GM21526 (cell line): ENCODE measurements at regions not wholly inside any gene's neighbourhood (a gene's known extent, or its start where the extent isn't known, plus 50 kb on each side); places are given as distances from the start of the nearest gene placed in this dataset.
"Not testable (repeated sequence)": the region's sequence is repeated elsewhere in the genome, so short reads cannot be mapped to it uniquely, and the experiment has no call there.

Experiments used
- ATAC-seq: cut with Tn5 transposase; IDR thresholded peaks from one replicate; pipeline ENCODE4 v1.9.1; 2021; ENCODE audit warnings: moderate library complexity; ENCODE audit not compliant: unreplicated experiment, low FRiP score

DNA sequence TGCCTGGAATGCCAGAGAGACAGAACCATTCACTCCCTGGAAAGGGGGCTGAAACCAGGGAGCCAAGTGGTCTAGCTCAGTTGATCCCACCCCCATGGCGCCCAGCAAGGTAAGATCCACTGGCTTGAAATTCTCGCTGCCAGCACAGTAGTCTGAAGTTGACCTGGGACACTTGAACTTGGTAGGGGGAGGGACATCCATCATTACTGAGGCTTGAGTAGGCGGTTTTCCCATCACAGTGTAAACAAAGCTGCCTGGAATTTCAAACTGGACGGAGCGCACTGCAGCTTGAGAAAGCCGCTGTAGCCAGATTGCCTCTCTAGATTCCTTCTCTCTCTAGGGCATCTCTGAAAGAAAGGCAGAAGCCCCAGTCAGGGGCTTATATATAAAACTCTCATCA is 310.7 kb upstream of the DPPA4 start:
- ATAC-seq: no peak

DNA sequence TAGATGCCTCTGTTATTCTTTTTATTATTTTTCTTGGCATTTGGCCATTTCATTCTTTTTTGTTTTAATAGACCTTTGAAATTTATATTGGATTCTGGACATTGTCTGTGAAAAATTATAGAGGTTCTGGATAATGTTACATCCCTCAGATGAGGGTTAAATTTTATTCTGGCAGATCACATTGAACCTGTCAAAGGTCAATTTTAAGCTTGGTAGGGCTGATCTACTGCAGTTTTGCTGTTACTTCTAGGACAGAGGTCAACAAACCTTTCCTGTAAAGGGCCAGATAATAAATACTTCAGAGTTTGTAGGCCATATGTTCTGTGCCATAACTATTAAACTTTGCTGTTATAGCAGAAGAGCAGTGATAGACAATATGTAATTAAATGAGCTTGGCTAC is 318.9 kb upstream of the DPPA4 start:
- no peak for ATAC-seq

DNA sequence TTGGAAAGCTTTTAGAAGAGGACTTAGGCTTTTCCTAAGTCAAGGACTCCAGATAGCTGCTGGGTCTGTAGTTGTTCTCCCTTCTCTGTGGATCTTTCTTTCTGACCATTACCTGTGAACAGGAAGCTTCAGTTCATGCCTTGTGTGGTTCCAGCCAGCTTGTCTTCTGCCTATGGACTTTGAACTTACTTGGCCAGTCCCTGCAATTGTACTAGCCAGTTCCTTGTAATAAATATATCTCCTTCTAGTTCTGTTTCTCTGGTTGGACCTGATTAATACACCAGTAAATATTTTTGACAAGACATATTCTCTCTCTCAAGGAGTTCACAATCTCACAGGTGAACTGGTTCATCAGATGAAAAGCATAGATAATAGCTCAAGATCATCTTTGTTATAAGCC is 341.3 kb upstream of the DPPA4 start:
- no peak for ATAC-seq

DNA sequence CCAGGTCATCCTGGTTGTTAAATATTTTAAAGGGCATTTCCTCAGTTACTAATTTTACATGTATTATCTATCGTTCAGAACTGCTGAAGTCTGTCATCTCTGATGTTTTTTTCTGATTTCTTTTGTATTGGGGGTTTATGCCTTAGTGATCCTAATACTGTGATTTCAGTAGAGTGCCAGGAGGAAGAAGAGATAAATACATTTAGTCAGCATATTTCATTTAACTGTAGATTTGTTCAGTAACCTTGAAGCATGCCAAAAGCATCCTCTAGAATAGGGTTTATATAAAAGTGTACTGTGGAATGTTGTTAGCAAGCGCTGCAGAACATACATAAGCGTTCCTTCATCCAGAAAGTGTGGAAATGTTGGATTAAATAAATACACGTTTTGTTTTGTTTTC is 342.3 kb upstream of the DPPA4 start:
- ATAC-seq: no peak

DNA sequence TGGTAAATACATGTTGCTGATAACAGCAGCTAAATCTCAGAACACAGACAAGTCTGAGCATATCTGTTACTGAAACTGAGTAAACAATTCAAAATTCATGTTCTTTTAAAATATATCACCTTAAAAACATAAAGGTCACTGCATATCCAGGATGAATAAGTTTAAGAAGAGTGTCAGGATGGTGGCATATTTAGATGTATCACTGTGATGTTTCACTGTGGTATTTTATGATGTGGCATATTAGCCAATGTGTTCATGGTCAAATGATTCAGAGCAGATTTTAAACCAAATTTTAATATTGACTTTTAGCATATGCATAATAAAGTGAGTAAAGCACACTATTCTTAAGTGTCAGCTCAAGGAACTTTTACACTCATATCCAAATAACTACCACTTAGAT is 346.4 kb upstream of the DPPA4 start:
- ATAC-seq: no peak

DNA sequence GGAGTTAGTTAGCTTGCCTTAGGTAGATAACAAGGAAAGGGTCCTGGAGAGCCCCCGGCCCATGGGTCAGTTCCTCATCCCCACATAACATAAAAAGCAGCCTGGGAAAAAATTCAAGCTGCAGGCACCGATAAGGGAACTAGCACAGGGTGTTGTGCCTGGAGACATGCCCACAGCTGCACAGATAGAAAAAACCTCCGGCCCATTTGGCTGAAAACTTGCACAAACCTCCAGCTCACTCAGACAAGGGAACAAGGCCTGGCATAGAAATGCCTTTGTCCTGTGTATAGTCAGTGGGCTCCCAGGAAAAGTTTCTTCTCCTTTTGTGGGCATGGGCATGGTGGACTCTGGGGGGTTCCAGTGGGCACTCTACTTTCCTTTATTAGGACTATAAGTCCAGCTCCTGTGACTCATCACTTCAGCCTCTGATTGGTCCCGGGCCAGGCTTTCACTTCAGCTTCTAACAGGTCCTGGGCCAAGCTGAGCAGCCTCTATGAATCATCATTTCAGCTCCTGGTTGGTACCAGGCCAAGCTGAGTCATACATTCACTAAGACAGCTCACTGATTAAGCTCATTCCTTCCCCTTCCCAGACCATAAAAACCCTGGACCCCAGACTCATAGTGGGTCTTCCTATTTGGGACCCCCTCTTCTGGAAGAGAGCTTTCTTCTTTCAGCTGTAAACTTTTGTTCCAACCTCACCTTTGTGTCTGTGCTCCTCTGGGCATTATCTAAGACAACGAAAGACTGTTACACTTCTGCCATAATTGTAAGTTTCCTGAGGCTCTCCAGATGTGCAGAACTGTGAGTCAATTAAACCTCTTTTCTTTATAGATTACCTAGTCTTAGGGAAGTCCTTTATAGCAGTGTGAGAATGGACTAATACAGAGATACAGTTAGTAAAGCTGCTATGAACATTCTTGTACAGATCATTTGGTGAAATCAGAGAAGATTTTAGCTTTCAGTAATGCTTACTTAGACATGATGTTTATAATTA is 348.0 kb upstream of the DPPA4 start:
- no peak for ATAC-seq

DNA sequence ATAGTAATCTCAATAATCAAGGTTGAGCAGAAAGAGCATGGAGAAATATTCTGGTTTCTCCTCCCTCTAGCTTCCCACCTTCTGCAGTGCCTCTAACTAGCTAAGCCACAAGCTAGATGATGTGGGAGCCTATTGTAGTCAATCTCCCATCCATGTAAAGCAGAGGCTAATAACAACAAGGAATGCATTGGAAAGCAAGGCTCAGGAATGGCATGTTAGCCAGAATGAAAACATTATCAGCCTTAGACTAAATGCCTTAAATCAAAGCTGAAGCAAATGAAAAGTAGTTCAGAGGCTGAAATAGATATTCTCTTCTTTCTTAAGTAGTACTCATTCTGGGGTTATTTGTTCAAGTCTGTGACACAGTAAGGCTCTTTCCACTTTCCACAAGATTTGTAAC is 350.3 kb upstream of the DPPA4 start:
- ATAC-seq: no peak

DNA sequence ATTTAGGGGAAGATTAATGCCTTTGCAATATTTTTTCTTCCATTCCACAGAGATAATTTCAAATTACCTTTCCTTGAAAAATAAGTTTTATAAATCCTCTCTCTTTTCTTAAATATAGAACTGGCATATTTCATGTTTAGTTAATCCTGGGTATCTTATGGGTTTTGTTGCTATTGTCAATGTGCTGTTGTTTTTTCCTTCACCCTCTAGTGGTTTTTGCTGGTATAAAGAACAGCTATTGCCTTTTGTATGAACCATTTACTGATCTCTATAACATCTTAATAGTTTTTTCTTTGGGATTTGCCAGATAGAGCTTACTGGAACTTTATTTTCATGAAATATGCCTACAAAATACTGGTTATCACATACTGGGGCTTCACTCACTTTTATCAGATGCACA is 359.6 kb upstream of the DPPA4 start:
- no peak for ATAC-seq

DNA sequence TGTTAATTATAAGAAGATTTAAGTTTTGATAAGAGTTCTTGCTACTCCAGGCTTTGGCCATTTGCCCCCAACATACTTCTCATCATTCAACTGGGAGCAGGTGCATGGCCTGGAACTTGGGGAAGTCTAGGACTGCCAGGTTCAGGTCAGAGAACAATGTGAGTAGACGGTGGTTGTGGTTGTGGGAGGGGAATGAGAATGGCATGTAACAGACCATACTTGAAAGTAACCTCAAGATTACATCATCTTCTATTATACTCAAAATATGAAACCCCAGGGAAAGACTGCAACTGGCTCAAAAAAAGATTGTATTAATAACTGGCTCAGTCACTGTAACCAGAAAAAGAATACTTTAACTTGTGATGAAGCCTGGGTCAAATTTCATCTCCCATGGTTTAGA is 364.9 kb upstream of the DPPA4 start:
- no peak for ATAC-seq

DNA sequence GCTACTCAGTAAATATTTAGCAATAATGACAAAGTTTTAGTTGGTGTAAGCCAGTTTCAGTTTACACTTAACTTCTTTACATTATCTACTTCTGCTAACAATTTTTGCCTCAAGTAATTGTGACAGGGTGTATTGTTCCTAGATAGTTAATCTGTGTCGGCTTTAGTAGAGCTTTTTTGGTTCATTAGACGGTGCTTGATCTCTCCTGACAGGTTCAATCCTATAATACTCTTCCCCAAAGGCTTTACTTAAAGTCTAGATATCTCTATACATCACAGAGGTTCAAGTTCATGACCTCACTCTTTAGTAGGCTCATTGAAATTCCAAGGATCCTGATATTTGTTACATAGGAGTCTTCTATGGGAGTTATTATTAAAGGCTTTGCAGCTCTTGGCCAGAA is 365.6 kb upstream of the DPPA4 start:
- ATAC-seq: no peak

DNA sequence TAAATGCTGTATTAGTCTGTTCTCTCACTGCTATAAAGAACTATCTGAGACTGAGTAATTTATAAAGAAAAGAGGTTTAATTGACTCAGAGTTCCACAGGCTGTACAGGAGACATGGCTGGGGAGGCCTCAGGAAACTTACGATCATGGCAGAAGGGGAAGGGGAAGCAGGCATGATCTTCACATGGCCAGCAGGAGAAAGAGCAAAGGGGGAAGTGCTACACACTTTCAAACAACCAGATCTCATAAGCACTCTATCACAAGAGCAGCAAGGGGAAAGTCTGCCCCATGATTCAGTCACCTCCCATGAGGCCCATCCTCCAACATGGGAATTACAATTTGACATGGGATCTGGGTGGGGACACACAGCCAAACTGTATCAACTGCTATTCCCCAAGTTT is 367.8 kb upstream of the DPPA4 start:
- not testable (repeated sequence) for ATAC-seq

DNA sequence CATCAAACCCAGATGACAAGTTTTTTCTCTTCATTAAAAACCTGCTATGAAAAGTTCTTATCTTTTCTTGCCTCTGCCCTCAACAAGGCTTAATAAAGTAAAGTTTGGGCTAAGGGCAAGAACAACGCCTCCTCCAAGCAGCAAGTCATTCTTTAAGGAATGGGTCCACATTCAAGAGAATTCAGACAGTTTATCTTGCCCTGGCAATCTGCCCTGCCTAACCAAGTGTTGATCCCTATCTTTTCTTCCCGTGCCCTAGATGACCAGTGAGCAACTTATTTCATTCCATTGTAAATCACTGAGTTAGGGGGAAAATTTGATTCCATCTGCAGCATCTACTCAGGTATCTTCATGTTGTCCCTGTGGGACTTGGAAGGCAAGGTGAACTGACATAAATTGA is 370.3 kb upstream of the DPPA4 start:
- no peak for ATAC-seq

DNA sequence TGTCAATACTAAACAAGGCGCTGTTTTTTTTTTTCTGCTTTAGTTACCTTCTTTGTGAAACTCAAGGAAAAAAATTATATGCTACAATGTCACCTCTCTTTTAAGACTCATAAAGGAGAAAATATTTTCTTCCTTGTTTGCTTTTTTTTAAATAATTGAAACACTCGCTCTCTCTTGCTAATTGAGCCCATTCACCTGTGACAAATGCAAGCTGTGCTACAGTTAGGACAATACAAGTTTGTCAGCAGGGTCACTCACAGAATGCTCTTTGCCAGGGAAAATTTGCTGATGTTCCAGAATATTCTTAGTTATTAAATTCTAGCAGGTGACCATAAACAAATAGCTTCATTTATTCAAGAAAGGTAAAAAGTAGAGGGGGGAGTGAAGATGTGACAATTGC is 375.9 kb upstream of the DPPA4 start:
- no peak for ATAC-seq

DNA sequence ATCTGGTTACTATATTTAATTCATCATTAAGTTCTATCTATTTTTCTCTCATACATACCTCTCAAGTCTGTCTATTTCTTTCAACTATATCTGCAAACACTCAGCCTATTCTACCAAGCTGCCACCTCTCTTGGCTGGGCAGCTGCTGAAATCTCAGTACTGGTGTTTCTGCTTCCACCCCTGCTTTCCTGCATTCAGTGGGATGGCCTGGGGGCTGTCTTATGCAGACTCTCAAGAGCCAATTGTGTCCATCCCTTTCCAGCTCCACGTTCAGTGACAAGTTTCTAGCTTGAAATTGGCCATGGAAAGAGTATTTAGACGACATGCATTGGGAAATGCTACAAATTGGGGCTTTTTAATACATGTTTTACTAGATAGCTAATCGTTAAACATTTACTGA is 378.4 kb upstream of the DPPA4 start:
- ATAC-seq: no peak

DNA sequence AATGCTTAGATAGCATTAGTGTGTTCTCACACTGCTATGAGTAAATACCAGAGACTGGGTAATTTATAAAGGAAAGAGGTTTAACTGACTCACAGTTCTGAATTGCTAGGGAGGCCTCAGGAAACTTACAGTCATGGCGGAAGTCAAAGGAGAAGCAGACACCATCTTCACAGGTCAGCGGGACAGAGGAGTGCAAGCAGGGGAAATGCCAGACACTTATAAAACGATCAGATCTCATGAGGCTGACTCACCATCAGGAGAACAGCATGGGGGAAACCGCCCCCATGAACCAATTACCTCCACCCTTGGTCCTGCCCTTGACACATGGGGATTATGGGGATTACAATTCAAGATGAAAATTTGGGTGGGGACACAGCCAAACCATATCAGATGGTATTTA is 381.5 kb upstream of the DPPA4 start:
- no peak for ATAC-seq

DNA sequence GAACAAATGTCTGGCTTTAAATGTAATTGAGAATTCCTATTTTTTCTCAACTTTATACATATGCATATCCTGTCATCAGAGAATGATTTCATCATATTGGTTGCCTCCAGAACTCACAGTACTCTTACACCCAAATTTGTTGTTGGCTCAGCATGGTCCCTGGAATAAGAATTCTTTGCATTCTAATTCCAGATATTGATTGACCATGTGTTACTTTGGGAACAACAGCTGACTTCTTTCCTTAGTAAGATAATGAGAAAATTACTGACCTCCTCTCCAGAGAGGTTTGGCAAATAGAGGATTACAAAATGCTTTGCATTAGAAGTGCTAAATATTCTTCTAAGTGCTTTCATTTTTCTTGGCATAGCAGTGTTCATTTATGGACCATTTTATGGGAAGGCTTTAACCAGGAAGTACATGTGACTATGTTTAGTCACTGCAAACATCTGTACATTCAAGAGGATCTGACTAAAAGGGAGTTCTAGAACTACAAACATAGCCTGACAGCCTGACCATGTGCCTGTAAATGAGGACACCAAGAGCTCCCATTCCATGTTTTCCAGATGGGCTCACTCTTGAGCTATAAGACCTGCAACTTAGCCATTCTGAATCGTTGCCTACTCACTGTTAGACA is 391.6 kb upstream of the DPPA4 start:
- no peak for ATAC-seq

DNA sequence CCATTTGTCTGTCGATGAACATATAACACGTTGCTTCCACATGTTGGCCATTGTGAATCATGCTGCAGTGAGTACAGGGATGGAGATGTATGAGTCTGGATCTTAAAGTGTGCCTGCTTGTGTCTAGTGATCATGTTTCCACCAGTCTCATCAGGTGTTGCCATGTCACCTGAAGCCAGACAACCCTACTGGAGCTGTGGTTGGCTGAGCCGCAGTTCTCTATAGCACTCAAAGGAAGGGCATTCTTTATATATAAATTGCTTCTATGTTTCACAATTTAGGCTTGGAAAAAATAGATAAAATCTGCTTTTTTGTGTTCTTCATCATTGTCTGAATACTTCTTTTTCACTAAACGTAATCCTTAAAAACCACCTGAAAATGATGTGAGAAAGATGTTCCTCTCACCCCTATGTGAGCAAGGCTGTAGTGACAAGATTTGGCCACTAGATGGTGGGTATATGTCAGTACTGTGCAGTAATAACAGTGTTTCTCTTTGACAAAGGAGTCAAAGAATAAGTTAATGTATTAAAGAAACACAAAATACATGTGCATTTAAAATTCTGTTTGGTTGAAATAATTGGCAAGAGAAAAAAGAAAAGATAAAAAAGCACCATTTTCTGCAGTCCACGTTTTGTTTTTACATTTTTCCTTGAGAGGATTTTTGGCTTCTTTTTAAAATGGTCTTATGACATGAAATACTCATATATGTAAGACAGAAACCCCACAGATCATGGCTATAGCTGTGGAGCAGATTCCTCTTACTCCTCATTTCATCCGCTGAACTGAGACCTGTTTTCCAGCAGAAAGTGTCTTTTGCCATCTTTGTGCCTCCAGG is 394.5 kb upstream of the DPPA4 start:
- ATAC-seq: peak; percentile 93

DNA sequence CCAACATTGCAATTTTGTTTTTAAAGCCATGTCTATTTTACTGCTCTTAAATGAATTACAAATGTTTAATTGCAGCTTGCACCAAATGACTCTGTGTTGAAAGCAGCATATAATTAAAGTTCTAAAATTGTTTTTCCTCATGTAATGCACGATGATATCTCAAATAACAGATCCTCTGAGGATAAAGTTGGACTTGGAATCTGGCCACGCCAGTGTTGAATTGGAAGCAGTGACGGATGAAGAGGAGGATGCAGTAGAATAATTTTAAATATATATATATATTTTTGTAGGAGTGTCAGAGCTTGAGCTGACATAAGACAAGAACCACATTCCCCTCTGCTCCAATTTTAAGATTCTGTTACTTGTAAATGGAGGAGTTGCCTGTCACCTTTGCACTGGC is 406.6 kb upstream of the DPPA4 start:
- no peak for ATAC-seq

DNA sequence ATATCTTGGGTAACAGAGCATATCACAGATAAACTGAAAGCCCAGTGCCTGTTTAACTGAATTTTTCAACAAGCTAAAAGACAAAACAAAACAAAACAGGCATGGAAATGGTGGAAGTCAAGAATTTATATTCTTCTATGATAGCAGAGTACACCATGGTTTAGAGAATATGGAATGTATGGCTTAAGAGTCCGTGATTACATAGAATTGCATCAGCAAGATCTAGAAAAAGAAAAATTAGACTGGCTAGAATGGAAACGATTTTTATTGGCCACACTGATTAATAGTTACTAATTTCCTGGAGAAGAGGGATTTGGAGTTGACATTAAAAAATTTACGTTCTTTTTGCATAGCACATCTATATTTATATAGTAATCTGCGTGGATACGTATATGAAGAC is 435.2 kb upstream of the DPPA4 start:
- no peak for ATAC-seq

DNA sequence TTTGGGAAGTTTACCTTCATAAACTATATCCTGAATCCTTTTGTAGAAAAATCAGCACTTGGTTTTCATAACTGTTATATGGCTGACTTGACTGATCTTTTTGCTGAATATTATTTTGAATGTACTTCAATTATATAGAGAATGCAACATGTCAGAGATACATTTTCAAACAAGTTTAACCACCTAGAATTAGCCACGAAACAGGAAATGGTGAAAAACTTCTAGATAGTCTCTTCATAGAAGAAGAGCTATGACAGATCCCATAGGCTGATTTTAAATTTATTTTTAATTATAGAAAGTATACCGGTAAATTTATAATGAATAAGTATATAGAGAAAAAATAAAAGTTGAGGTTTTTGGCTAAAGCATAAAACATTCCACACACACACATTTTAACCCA is 436.8 kb upstream of the DPPA4 start:
- ATAC-seq: no peak

DNA sequence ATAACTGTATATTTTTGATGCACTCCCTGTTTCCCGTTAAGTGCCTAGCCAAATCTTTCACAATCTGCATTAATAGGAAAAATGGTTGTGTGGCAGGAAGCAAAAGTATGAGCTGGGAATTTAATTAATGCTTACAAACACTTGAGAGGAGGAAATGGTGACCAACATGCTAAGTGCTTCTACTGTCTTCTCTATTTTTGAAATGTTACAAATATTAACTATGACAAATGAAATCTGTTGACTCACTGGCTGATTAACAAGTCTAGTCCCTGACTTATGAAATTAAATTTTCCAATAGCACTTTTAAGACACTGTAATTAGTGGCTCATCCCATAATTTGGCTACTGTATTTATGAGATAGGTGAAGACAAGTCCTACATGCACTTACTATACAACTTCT is 446.9 kb upstream of the DPPA4 start:
- ATAC-seq: no peak
